H9 (cell line): ENCODE measurements at regions not wholly inside any gene's neighbourhood (a gene's known extent, or its start where the extent isn't known, plus 50 kb on each side); places are given as distances from the start of the nearest gene placed in this dataset.

Experiments used
- DNase-seq: peaks from one replicate; pipeline ENCODE4 v3.0.0-alpha.2; 2017
- H2AFZ ChIP-seq: one replicate; pipeline ENCODE4 v1.6.1; 2013; ENCODE audit warnings: mild to moderate bottlenecking, low read length, control low read depth, moderate library complexity
- H2AK5ac ChIP-seq: 2 replicates; pipeline ENCODE4 v1.6.1; 2013; ENCODE audit warnings: low read length, control low read depth, mixed read lengths; ENCODE audit not compliant: insufficient read length
- H2BK120ac ChIP-seq: one replicate; pipeline ENCODE4 v1.6.1; 2013; ENCODE audit warnings: low read depth, mild to moderate bottlenecking, low read length, control low read depth, inconsistent platforms; ENCODE audit not compliant: poor library complexity, severe bottlenecking
- H2BK12ac ChIP-seq: 2 replicates; pipeline ENCODE4 v1.6.1; 2013; ENCODE audit warnings: low read length, control low read depth, mixed read lengths, low read depth; ENCODE audit not compliant: insufficient read length
- H2BK15ac ChIP-seq: 2 replicates; pipeline ENCODE4 v1.6.1; 2013; ENCODE audit warnings: low read depth, low read length, control low read depth
- H2BK20ac ChIP-seq: one replicate; pipeline ENCODE4 v1.6.1; 2013; ENCODE audit warnings: low read depth, mild to moderate bottlenecking, low read length, control low read depth, inconsistent platforms; ENCODE audit not compliant: poor library complexity, severe bottlenecking
- H2BK5ac ChIP-seq: 2 replicates; pipeline ENCODE4 v1.6.1; 2013; ENCODE audit warnings: low read length, control low read depth, mixed read lengths; ENCODE audit not compliant: insufficient read length
- H3K14ac ChIP-seq: 2 replicates; pipeline ENCODE4 v1.6.1; 2013; ENCODE audit warnings: low read length, control low read depth; ENCODE audit not compliant: insufficient read depth
- H3K18ac ChIP-seq: 2 replicates; pipeline ENCODE4 v1.6.1; 2013; ENCODE audit warnings: low read depth, mild to moderate bottlenecking, mixed read lengths, low read length, control low read depth; ENCODE audit not compliant: insufficient read length
- H3K23ac ChIP-seq: 2 replicates; pipeline ENCODE4 v1.6.1; 2013; ENCODE audit warnings: low read length, control low read depth, mixed read lengths, low read depth; ENCODE audit not compliant: insufficient read length
- H3K23me2 ChIP-seq: 2 replicates; pipeline ENCODE4 v1.6.1; 2013; ENCODE audit warnings: low read depth, mild to moderate bottlenecking, mixed read lengths, low read length, control low read depth; ENCODE audit not compliant: insufficient read length, poor library complexity, severe bottlenecking
- H3K27ac ChIP-seq: 2 replicates; pipeline ENCODE4 v1.5.1; 2013; ENCODE audit warnings: low read length, control low read depth, mixed read lengths, low read depth; ENCODE audit not compliant: insufficient read length
- H3K27me3 ChIP-seq: 2 replicates; pipeline ENCODE4 v1.6.1; 2013; ENCODE audit warnings: low read length, control low read depth, inconsistent platforms; ENCODE audit not compliant: insufficient read depth
- H3K4ac ChIP-seq: 2 replicates; pipeline ENCODE4 v1.6.1; 2013; ENCODE audit warnings: low read depth, mild to moderate bottlenecking, control low read depth, inconsistent platforms, low read length, moderate library complexity
- H3K4me1 ChIP-seq: 2 replicates; pipeline ENCODE4 v1.6.1; 2013; ENCODE audit warnings: low read length, control low read depth, inconsistent platforms; ENCODE audit not compliant: insufficient read depth
- H3K4me2 ChIP-seq: 2 replicates; pipeline ENCODE4 v1.6.1; 2013; ENCODE audit warnings: low read length, control low read depth, mixed read lengths; ENCODE audit not compliant: insufficient read length, insufficient read depth
- H3K56ac ChIP-seq: 2 replicates; pipeline ENCODE4 v1.6.1; 2013; ENCODE audit warnings: low read depth, mild to moderate bottlenecking, mixed read lengths, low read length, control low read depth; ENCODE audit not compliant: insufficient read length
- H3K79me1 ChIP-seq: 2 replicates; pipeline ENCODE4 v1.6.1; 2013; ENCODE audit warnings: low read depth, mild to moderate bottlenecking, moderate library complexity, low read length, control low read depth, inconsistent platforms; ENCODE audit not compliant: insufficient read depth, poor library complexity, severe bottlenecking
- H3K79me2 ChIP-seq: 2 replicates; pipeline ENCODE4 v1.6.1; 2013; ENCODE audit warnings: low read length, control low read depth, inconsistent platforms; ENCODE audit not compliant: insufficient read depth
- H3K9ac ChIP-seq: 2 replicates; pipeline ENCODE4 v1.6.1; 2013; ENCODE audit warnings: low read length, control low read depth, mixed read lengths; ENCODE audit not compliant: insufficient read length; ENCODE audit errors: extremely low read depth
- H3K9me3 ChIP-seq: one replicate; pipeline ENCODE4 v1.6.1; 2013; ENCODE audit warnings: low read depth, low read length, inconsistent platforms; ENCODE audit not compliant: control insufficient read depth
- H3T11ph ChIP-seq: one replicate; pipeline ENCODE4 v1.6.1; 2013; ENCODE audit warnings: mild to moderate bottlenecking, low read length, control low read depth, inconsistent platforms
- H4K20me1 ChIP-seq: one replicate; pipeline ENCODE4 v1.6.1; 2013; ENCODE audit not compliant: control insufficient read depth, insufficient read length, insufficient read depth
- H4K5ac ChIP-seq: 2 replicates; pipeline ENCODE4 v1.6.1; 2013; ENCODE audit warnings: low read depth, mild to moderate bottlenecking, mixed read lengths, low read length, control low read depth; ENCODE audit not compliant: insufficient read length
- H4K8ac ChIP-seq: replicated peaks from 2 replicates; pipeline ENCODE4 v1.6.1; 2013; ENCODE audit warnings: low read length, control low read depth, mixed read lengths, low read depth; ENCODE audit not compliant: insufficient read length
- H4K91ac ChIP-seq: 2 replicates; pipeline ENCODE4 v1.6.1; 2013; ENCODE audit warnings: low read depth, mild to moderate bottlenecking, moderate library complexity, mixed read lengths, low read length, control low read depth; ENCODE audit not compliant: insufficient read length
- H3K27ac Mint-ChIP-seq, 3 experiments: 2 replicates in 2 of 3; 3 replicates in 1 of 3; pipeline ENCODE4 v1.8.0; 2020 to 2021; ENCODE audit warnings: mixed read lengths in 3 of 3, mild to moderate bottlenecking in 1 of 3, moderate library complexity in 1 of 3
- H3K27me3 Mint-ChIP-seq: 2 replicates; pipeline ENCODE4 v1.8.0; 2021; ENCODE audit warnings: low read depth, mild to moderate bottlenecking, moderate library complexity, mixed read lengths
- H3K36me3 Mint-ChIP-seq, 3 experiments: 2 replicates in 2 of 3; 3 replicates in 1 of 3; pipeline ENCODE4 v1.8.0; 2020 to 2021; ENCODE audit warnings: low read depth in 3 of 3, mixed read lengths in 3 of 3; ENCODE audit not compliant: insufficient read depth in 1 of 3
- H3K4me1 Mint-ChIP-seq, 2 experiments: 2 replicates each; pipeline ENCODE4 v1.8.0; 2020; ENCODE audit warnings: mixed read lengths in 2 of 2
- H3K4me3 Mint-ChIP-seq, 2 experiments: 2 replicates in 1 of 2; 3 replicates in 1 of 2; pipeline ENCODE4 v1.8.0; 2020 to 2021; ENCODE audit warnings: mild to moderate bottlenecking in 2 of 2, mixed read lengths in 2 of 2, moderate library complexity in 1 of 2
- H3K9me3 Mint-ChIP-seq, 2 experiments: 2 replicates in 1 of 2; 3 replicates in 1 of 2; pipeline ENCODE4 v1.8.0; 2020; ENCODE audit warnings: mild to moderate bottlenecking in 2 of 2, mixed read lengths in 2 of 2, moderate library complexity in 1 of 2
- WGBS: extraction: QIAGEN DNeasy Blood & Tissue Kit; methylation state at CpG from one replicate; pipeline ENCODE4 v1.1.7; 2013; ENCODE audit warnings: missing lambda C conversion rate, low lambda C conversion rate, mixed read lengths; ENCODE audit not compliant: insufficient read length; ENCODE audit errors: extremely low coverage; 5-methylcytosine and 5-hydroxymethylcytosine counted together
- TF ChIP-seq, protein P1 (sequence below): fragments of 200-600 bp; sonication (generic); conservative IDR thresholded peaks from 3 replicates; pipeline ENCODE4 v1.8.0; 2021; ENCODE audit warnings: antibody characterized with exemption, mild to moderate bottlenecking

- Histone ChIP-seq H2BK15ac (no peak overlapping the region), H4K8ac (no peak overlapping the region), H3K4ac (no peak overlapping the region), H2AFZ (no peak overlapping the region), H2AK5ac (no peak overlapping the region), H3K79me2 (no peaks in the 10 kb centered on the region), H3K27me3 (no peaks in the 10 kb centered on the region), H2BK12ac (no peak overlapping the region), H3K4me1 (no peaks in the 10 kb centered on the region), H3K9ac (no peak overlapping the region), H4K5ac (no peak overlapping the region), H3K4me2 (no peak overlapping the region), H4K20me1 (no peaks in the 10 kb centered on the region), H3K27ac (no peak overlapping the region), H3K18ac (no peak overlapping the region), H3K23me2 (no peaks in the 10 kb centered on the region), H4K91ac (no peak overlapping the region), H2BK20ac (no peak overlapping the region), H3K79me1 (no peaks in the 10 kb centered on the region), H3K9me3 (no peaks in the 10 kb centered on the region), H3K14ac (no peak overlapping the region), H3T11ph (no peak overlapping the region), H2BK120ac (no peak overlapping the region), H2BK5ac (no peak overlapping the region), H3K56ac (no peak overlapping the region), H3K23ac (no peak overlapping the region)
- no peaks in the 10 kb centered on the region for H3K27me3 Mint-ChIP-seq
- TF ChIP-seq, protein P1, sequence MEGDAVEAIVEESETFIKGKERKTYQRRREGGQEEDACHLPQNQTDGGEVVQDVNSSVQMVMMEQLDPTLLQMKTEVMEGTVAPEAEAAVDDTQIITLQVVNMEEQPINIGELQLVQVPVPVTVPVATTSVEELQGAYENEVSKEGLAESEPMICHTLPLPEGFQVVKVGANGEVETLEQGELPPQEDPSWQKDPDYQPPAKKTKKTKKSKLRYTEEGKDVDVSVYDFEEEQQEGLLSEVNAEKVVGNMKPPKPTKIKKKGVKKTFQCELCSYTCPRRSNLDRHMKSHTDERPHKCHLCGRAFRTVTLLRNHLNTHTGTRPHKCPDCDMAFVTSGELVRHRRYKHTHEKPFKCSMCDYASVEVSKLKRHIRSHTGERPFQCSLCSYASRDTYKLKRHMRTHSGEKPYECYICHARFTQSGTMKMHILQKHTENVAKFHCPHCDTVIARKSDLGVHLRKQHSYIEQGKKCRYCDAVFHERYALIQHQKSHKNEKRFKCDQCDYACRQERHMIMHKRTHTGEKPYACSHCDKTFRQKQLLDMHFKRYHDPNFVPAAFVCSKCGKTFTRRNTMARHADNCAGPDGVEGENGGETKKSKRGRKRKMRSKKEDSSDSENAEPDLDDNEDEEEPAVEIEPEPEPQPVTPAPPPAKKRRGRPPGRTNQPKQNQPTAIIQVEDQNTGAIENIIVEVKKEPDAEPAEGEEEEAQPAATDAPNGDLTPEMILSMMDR = no peak
- H3K9me3 Mint-ChIP-seq = peaks cover 6 to 10% of the 10 kb centered on the region in 2 experiments; a peak in 4 of 5 replicates
- no peak for DNase-seq
- peaks cover 0 to 11% (median 0%) of the 10 kb centered on the region in 3 experiments; a peak in 3 of 7 replicates for H3K36me3 Mint-ChIP-seq
- H3K4me1 Mint-ChIP-seq = no peaks in the 10 kb centered on the region
- no peak overlapping the region for H3K27ac Mint-ChIP-seq
- H3K4me3 Mint-ChIP-seq = no peak overlapping the region
- WGBS = no CpG with 5 or more reads among the region's 2 CpGs
Measured at GRCh38 chr7:80362677-80363076, 149.2 kb downstream of the GNAT3 start.
